COLO668 (cell line): ENCODE measurements at regions not wholly inside any gene's neighbourhood (a gene's known extent, or its start where the extent isn't known, plus 50 kb on each side); places are given as distances from the start of the nearest gene placed in this dataset.

ENCODE experiments used
- DNase-seq: peaks from one replicate; lab custom pipeline; 2025; ENCODE audit not compliant: unreplicated experiment; lab: John Stamatoyannopoulos, UW

DNA sequence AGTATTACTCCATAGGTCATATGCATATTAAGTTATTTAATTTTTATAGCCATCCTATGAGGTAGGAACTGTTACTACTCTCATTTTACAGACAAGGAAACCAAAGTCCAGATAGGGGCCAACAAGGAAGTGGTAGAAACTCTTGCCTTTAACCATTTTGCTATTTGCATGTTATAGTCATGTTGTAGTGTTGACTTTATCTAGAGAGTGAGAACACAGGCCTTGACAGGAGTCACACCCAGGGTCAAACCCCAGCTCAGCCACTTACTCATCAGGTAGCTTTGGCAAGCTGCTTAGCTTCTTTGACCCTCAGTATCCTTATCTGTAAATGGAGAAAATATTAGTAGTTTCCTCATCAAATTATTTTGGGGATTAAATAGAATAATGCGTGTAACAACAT lies 156.2 kb downstream of the CAND1 start:
- no peak for DNase-seq

DNA sequence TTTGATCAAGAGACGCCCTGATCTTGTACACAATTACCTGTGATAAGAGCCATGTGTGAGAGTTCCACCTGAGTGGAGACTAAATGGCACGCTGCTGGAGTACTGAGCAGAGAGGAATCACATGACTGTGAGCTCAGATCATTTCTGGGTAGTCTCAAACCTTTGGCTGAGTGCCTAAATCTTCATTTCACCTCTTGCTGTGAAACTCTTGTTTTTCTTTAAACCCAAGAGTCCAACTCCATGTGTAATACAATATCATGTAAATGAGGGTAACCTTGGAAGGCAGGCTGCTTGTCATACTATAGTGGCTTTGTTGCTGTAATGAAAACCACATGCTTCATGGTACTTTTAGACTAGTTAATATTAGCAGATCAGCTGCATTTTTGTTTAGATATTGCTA lies 156.9 kb downstream of the CAND1 start:
- peak; percentile 51 for DNase-seq

DNA sequence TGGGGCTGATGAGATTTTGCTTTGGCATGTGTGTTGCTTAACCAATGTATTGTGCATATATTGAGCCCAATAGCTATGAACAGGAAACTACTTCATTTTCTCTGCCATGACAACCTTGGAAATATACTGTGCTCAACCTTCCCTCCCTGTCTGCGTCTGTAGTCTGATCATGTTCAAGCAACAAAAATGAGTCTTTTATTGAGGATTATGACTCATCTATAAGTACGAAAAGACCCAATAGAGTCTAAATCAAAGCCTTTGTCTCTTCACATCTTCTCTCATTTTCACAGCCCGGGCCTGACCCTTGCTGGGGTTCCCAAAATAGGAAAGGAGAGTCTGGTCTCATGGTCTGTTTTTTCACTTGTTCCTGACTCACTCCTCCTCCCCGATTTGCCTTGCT lies 158.2 kb downstream of the CAND1 start:
- no peak for DNase-seq

DNA sequence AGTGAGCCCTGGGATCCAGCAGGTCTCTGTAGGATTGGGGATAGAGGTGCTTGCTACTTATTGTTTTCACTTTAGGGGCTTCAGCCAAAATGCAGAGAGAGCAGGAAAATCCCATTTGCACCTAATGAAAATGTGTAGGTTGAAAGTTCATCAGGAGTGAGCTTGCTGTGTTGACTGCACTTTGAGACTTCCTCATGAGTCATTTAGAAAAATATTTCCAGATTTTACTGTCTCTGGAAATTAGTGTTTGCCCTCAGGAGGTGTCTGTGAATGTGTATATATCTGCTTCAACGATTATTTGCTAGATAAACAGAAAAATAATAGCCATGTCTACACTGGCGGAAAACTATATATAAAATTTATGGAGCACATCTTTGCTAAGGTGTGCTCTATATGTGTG lies 159.3 kb downstream of the CAND1 start:
- DNase-seq, result no peak

DNA sequence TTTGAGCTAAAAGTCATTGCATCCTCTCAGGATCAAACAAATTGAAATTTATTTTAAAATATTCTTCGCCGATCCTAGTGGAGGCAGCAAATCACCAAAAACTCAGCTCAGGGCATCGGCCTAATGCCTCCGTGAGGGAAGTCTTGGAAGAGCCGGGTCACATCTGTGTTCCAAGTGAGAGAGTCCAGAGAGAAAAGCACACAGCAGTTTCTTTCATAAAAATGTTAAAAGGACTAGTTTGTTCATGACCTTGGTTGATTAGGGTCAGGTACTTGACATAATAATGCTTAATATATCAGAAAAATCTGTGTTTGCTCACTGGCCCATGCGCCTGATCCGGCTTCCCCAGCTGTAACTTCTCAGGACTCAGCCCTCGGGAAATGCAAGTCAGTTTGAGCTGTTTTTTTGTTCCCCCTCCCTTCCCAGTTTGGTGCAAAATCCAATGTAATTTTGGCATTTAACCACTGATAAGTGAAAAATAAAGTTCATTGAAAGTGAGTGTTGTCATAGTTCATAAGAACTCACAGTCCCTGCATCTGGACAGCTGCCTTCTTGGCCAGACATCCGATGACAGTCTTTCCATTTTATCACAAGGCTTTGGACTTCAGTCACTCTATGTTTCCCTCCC lies 161.7 kb downstream of the CAND1 start:
- no peak for DNase-seq

DNA sequence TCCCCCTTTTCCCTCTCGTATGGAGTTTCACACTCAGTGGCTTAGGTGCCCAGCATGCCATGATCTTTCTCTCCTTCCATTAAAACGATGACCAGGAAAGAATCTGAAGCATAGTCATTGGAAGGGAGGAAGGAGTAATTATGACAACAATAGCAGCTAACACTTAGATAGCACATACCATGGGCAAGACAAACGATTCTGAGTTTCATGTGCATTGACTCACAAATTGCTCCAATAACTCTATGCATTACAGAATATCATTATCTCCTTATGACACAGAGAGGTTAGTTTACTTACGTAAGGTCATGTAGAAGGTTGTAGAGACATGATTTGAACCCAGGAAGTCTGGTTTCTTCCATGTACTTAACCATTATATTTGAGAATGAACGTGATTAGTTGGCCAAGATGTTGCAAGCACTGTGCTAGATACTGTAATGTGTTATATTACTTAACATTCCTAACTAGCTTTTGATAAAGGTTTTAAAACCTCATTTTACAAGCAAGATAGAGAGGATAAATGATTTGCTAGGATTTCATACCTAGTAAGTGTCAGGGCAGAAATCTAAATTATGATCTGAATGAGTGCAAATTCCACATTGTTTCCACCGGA lies 162.4 kb downstream of the CAND1 start:
- DNase-seq, result no peak

DNA sequence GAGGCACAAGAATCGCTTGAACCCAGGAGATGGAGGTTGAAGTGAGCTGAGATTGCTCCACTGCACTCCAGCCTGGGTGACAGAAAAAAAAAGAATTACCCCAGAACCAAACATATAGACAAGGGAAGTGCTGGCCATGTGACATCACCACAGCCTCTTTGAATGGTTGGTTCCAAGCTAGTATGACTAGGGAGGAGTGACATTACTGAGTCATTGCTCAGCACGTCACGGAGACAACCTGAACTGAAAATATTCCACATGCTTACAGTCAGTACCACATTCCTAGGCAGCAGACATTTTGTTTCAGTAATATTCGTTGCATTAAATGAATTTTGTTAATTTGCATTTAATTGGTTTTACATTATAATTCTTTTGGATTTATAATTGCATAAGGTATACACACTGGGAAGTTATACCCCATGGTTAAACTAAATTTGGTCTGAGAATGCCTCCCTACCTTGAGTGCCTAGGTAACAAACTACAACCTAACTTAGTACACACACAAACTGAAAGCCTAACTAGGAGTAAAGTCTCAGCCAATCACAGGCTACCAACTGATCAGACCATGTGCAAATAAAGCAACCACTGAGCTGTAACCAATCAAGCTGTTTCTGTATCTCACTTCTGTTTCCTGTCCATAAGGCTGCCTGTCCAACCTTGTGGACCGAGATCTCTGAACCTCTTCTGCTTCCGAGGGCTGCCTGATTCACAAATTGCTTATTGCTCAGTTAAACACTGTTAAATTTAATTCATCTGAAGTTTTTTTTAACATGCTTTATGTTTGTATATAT lies 164.4 kb downstream of the CAND1 start:
- DNase-seq, result no peak

DNA sequence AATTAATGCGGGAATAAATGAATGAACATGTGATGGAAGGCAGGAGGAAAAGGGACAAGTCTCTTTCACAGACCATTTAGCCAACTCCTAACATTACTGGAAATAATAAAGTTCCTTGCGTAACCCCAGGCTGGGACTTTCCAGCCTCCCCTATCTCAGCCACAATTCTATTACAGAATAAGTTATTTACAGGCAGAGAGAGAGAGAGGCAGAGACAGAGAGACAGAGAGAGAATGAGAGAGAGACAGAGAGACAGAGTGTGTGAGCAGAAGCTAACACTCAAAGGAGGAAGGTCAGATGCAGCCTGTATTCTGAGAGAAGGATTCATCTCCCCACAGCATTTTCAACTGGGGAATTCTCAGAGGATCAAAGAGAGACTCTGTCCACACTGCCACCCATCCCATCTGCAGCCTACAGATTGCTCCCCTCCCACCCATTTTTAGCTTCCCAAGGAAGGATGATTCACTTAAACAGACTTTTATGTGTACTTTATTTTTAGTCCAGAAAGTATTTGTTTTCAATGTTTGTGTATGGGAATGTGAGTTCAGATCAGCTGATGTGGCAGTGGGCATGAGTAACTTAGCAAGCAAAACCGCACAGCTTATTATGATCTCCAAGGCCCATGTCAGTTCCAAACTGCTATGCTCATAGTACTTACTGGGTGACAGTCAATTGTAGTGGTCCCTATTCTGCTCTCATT lies 165.7 kb downstream of the CAND1 start:
- DNase-seq, result no peak

DNA sequence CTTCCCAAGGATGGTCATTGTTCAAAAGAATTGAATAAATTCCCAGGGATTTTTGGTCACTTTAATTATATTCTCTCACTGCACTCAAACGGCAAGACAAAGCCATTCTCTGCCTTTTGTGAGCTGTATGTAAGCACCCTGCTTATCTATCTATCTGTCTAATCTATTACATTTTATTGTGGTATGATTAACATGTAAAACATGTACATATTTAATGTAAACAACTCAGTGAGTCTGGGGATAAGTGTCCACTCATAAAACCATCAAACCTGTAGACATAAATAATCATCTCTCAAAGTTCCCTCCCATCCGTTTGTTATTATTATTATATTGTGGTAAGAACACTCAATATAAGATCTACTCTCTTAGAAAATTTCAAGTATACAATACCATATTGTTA lies 167.1 kb downstream of the CAND1 start:
- DNase-seq, result no peak

DNA sequence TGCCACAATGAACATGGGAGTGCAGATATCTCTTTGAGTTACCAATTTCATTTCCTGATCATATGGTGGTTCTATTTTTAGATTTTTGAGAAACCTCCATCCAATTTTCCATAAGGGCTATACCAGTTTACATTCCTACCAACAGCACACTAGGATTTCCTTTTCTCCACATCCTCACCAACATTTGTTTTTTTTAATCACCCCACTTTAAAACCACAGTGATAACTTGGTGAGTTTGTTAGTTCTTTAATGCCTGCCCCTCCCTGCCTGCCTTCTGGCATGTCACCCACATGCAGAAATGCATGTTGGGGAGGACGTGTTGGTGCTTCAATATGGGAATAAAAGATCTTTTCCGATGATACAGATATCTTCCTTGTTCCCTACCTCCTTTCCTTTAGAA lies 167.9 kb downstream of the CAND1 start:
- no peak for DNase-seq

DNA sequence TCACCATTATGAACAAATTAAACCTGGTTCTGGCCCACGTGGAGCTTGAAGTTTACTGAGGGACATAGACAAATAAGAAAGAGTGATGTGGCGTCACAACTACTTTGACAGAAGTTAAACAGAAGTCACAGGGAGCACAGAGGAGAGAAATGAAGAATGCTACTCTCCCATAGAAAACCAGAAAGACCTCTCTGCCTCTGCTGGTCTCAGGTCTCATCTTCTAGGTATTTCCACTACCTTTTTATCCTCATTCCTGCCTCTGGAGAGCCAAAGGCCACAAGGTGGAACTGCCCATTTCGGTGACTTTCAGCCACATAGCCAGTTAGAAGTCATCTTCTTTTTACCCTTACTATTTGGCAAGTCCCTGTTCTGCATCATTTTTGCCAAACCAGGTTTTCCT lies 170.5 kb downstream of the CAND1 start:
- DNase-seq, result no peak

DNA sequence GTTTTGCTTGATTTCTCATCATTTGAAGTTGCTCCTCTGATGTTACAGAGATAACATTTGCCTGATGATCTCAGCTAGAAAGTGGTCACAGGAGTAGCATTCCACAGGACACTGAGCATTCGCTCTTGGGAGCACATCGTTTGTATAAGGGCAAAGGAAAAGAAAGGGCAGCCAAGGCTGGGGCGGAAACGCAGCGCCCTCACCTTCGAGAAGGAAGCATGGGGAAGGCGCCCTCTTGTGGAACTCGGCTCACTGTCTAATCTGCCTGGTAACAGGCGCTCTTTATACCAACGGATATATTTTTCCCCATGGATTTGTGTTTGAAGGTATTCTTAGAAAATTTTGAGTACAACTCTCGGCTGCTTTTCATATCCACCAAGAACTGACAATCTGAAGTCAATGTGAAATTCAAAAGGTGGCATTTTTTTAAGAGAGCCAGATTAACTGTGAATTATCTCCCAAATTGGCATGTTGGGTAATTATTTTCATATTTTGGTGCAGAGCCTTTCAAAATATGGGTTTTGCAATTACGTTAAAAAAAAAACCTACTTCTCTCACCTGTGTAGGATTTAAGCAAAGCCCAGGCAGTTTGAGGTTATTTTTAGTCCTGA lies 172.7 kb downstream of the CAND1 start:
- DNase-seq, result peak; percentile 65

DNA sequence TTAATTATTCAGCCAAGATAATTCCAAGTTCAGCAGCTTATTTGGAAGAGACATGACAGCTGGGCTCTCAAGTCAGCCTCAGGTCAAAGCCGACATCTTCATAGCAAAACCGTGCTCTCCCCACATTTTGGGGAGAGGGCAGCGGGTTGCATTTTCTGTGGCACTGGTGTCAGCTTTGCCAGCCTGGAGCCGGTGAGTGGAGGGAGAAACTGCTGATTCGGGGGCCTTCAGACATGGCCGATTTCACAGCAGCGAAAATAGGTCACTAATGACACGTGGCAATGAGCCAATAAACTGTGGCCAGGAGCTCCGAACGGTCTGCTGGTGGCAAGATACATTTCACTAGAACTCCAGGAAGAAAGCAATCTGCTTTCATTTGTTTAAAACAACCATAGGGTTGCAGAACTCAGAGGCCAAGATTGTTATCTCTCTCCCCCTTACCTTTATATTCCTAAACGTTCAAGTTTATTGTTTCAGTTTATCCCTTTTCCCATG lies 173.2 kb downstream of the CAND1 start:
- DNase-seq, result no peak

DNA sequence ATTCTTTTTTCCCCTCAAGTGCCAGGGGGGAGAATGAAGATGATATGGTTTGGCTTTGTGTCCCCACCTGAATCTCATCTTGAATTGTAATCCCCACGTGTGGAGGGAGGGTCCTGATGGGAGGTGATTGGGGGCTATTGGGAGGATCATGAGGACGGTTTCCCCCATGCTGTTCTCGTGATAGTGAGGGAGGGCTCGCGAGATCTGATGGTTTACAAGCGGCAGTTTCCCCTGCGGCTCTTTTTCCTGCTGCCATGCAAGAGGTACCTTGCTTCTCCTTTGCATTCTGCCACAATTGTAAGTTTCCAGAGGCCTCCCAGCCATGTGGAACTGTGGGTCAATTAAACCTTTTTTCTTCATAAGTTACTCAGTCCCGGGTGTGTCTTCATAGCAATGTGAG lies 173.7 kb downstream of the CAND1 start:
- no peak for DNase-seq

DNA sequence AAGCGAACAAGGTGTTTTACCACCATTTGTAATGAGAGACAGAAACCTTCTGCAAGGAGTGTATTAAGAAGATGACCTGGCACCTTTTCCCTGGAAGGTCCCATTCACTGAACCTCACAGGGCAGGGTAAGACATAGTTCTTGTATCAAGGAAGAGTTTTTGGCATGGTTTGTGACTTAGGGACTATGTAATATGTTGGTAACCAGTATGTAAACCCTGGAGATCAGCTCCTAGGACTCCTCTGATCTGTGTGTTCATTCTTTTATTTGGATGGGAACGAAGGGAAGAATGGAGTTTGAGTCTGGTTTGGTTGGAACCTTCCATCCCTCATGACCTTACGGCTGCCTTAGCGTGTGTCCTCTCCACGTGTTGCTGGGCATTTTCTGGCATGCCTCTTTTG lies 175.4 kb downstream of the CAND1 start:
- DNase-seq, result no peak

DNA sequence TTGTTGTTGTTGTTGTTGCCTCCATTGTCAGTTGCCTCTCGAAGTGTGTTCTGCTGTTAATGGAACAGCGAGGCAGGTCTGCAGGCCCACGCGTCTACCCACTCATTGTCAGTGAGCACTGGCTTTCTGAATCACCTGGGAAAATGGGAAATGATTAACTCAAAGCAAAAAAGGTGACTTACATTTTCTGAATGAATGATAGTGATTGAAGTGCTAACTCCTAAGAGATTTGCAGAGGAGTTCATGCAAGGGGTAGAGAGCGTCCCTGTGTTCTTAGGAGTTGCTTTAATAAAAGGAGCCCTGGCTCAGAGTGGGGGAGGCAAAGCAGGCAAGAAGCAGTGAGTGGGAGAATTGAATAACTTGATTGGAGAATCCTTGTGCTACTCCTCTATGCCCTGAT lies 177.6 kb downstream of the CAND1 start:
- DNase-seq, result no peak

DNA sequence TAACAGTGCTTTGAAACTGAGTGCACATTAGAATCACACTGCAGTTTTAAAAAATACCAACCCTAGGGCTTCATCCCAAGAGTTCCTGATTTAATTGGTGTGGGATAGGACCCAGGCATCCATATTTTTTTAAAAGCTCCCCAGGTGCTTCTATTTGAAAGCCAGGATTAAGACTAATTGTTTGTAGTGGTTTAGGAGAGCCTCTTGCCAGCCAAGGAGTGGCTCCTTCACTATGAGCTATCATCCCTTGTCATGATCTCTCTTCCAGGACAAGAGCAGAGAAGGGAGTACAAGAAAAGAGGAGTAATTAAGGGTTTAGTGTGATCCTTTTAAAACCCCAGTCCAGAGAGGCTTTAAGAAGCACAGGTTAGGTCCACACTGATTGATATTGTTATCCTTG lies 178.0 kb downstream of the CAND1 start:
- no peak for DNase-seq

DNA sequence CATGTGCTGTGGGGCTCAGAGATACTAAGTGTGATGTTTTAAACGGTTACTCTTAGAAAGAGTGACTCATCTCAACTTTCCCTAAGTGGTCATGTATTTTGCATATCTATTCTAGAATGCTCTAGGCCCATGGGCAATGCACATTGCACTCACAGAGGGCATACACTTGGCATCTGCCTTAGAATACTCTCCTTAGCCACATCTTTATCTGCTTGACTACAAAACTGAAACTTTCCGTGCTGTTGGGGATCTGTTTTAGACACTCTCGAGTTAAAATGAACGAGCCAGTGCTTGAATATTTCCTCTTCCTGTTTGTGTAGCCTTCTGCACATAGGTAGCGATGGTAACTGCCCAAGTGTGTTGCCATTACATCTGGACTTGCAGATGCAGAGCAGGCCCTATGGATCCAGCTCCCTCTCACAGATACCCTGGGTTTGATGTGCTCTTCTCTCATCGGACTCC lies 180.5 kb downstream of the CAND1 start:
- DNase-seq, result no peak

DNA sequence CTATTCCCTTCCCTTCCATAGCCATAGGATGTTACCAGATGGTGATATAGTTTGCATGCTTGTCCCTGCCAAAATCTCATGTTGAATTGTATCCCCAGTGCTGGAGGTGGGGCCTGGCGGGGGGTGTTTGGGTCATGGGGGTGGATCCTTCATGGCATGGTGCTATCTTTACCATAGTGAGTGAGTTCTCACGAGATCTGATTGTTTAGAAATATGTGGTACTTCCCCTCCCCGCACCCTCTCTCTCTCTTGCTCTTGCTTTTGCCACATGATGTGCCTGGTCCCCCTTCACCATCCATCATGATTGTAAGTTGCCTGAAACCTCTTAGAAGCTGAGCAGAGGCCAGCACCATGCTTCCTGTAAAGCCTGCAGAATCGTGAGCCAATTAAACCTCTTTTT lies 181.3 kb downstream of the CAND1 start:
- DNase-seq, result no peak

DNA sequence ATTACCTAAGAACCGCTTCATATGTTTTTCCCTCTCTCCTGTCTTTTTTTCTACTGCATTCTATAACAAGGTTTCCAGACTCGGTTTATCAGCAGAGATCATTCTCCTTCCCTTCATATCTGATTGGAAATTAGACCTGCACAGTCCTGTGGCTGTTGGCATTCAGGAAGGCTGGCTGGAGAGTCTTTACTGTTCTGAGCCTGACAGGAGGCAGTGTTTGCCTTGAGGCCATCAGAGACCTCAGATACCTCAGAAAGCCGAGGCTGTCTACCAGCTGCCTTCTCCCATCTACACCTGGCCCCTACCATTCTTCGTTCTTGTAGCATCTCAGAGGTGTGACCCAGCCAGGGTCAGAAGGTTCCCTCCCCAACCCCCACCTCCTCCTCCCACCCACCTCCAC lies 182.0 kb downstream of the CAND1 start:
- no peak for DNase-seq

DNA sequence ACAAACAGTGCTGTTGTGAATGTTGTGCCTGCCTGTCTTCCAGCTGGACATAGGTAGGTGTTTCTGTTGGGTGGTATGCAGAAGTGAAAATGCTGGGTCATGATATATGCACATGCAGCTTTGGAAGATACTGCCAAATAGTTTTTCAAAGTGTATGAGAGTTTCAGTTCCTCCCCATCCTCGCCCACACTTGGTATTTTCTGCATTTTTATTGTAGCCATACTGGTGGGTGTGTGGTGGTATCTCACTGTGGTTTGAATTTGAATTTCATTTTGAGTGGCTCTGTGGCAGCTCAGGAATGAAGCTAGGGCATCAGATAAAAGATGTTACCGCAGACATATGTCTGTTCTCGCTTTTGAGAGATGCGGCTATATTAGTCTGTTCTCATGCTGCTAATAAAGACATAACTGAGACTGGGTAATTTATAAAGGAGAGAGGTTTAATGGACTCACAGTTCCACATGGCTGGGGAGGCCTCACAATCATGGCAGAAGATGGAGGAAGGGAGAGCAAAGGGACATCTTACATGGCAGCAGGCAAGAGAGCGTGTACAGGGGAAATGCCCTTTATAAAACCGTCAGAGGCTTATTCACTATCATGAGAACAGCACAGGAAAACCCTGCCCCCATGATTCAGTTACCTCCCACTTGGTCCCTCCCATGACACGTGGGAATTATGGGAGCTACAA lies 183.1 kb downstream of the CAND1 start:
- no peak for DNase-seq
